Left ventricle myocardium inferior (tissue), 1 donor: ENCODE measurements at regions not wholly inside any gene's neighbourhood (a gene's known extent, or its start where the extent isn't known, plus 50 kb on each side); places are given as distances from the start of the nearest gene placed in this dataset.

Experiments used
- DNase-seq: peaks from one replicate; pipeline ENCODE4 v3.0.0-alpha.2; 2020
- H3K27ac ChIP-seq: fragments of 200-600 bp; replicated peaks from 2 replicates; pipeline ENCODE4 v1.8.0; 2021
- H3K27me3 ChIP-seq: fragments of 200-600 bp; 2 replicates; pipeline ENCODE4 v1.8.0; 2021; ENCODE audit warnings: low read depth
- H3K36me3 ChIP-seq: fragments of 200-600 bp; 2 replicates; pipeline ENCODE4 v1.8.0; 2021
- H3K4me1 ChIP-seq: fragments of 200-600 bp; 2 replicates; pipeline ENCODE4 v1.8.0; 2021
- H3K4me3 ChIP-seq: fragments of 200-600 bp; 2 replicates; pipeline ENCODE4 v1.8.0; 2021; ENCODE audit warnings: mild to moderate bottlenecking, moderate library complexity
- H3K9me3 ChIP-seq: fragments of 200-600 bp; replicated peaks from 2 replicates; pipeline ENCODE4 v1.8.0; 2021
- CTCF ChIP-seq: fragments of 200-600 bp; IDR thresholded peaks from 2 replicates; pipeline ENCODE4 v1.8.0; 2021; ENCODE audit warnings: antibody characterized with exemption, mild to moderate bottlenecking, borderline replicate concordance
- intact Hi-C: fragments of 100-400 bp; cut with micrococcal nuclease; formaldehyde crosslinking; loops from one replicate; pipeline ENCODE4 v1.11.0; 2022
- donor health status: DM: no; HTN: yes; CAD: no; lungs with severe emphysema.

GRCh38 chr1:239840790-239841189, 250.9 kb upstream of the FMN2 start:
- Histone ChIP-seq H3K4me3 (no peak overlapping the region), H3K36me3 (no peaks in the 10 kb centered on the region), H3K27me3 (no peaks in the 10 kb centered on the region), H3K4me1 (no peaks in the 10 kb centered on the region), H3K9me3 (no peaks in the 10 kb centered on the region), H3K27ac (no peak overlapping the region)
- TF ChIP-seq CTCF, result no peak
- intact Hi-C loops, result no loop called here
- no peak for DNase-seq

- Histone ChIP-seq H3K4me3 (no peak overlapping the region), H3K4me1 (no peaks in the 10 kb centered on the region), H3K27me3 (no peaks in the 10 kb centered on the region), H3K36me3 (no peaks in the 10 kb centered on the region), H3K9me3 (no peaks in the 10 kb centered on the region), H3K27ac (no peak overlapping the region)
- no peak for TF ChIP-seq CTCF
- intact Hi-C loops, result no loop called here
- DNase-seq, result no peak
Measured at GRCh38 chr1:239841631-239842030, 250.1 kb upstream of the FMN2 start.

- H3K4me1 ChIP-seq, result no peaks in the 10 kb centered on the region
- no peak overlapping the region for H3K27ac ChIP-seq
- no peaks in the 10 kb centered on the region for H3K27me3 ChIP-seq
- no peak for DNase-seq
- no peak for TF ChIP-seq CTCF
- H3K4me3 ChIP-seq, result no peak overlapping the region
- H3K9me3 ChIP-seq, result no peaks in the 10 kb centered on the region
- H3K36me3 ChIP-seq, result no peaks in the 10 kb centered on the region
- intact Hi-C loops, result no loop called here
Measured at GRCh38 chr1:239843541-239843940, 248.1 kb upstream of the FMN2 start.

- Histone ChIP-seq H3K27ac (no peak overlapping the region), H3K9me3 (no peaks in the 10 kb centered on the region), H3K4me1 (no peaks in the 10 kb centered on the region), H3K27me3 (no peaks in the 10 kb centered on the region), H3K4me3 (no peak overlapping the region), H3K36me3 (no peaks in the 10 kb centered on the region)
- no peak for DNase-seq
- TF ChIP-seq CTCF, result no peak
- intact Hi-C loops, result no loop called here
Measured at GRCh38 chr1:239844833-239845232, 246.8 kb upstream of the FMN2 start.

GRCh38 chr1:239854922-239855321, 236.8 kb upstream of the FMN2 start:
- intact Hi-C loops, result no loop called here
- Histone ChIP-seq H3K4me1 (no peaks in the 10 kb centered on the region), H3K9me3 (peaks cover 5% of the 10 kb centered on the region), H3K4me3 (no peak overlapping the region), H3K27ac (no peak overlapping the region), H3K36me3 (no peaks in the 10 kb centered on the region), H3K27me3 (no peaks in the 10 kb centered on the region)
- TF ChIP-seq CTCF, result no peak
- no peak for DNase-seq

- Histone ChIP-seq H3K27me3 (no peaks in the 10 kb centered on the region), H3K36me3 (no peaks in the 10 kb centered on the region), H3K4me1 (no peaks in the 10 kb centered on the region), H3K9me3 (peaks cover 5% of the 10 kb centered on the region), H3K27ac (no peak overlapping the region), H3K4me3 (no peak overlapping the region)
- intact Hi-C loops, result no loop called here
- DNase-seq, result no peak
- TF ChIP-seq CTCF, result no peak
Measured at GRCh38 chr1:239856067-239856466, 235.6 kb upstream of the FMN2 start.
